ENCODE measurements at regions not wholly inside any gene's neighbourhood (a gene's known extent, or its start where the extent isn't known, plus 50 kb on each side); places are given as distances from the start of the nearest gene placed in this dataset.

- TF ChIP-seq CTCF (IDR thresholded peaks at IDR 0.05) (no peak), ZFX (IDR thresholded peaks at IDR 0.05; ENCODE audit: borderline replicate concordance) (no peak)
Measured at GRCh38 chrX:10033375-10034007, 66.3 kb downstream of the CLDN34 start.

All from 22Rv1 (cell line).